GM12872 (cell line): ENCODE measurements at regions not wholly inside any gene's neighbourhood (a gene's known extent, or its start where the extent isn't known, plus 50 kb on each side); places are given as distances from the start of the nearest gene placed in this dataset.

Experiments used
- CTCF ChIP-seq: IDR thresholded peaks from 3 replicates; pipeline ENCODE4 v1.5.1; 2011; ENCODE audit warnings: low read depth, mild to moderate bottlenecking, low read length, moderate library complexity; ENCODE audit not compliant: insufficient read depth

GRCh38 chr5:18238321-18238720 is 604.1 kb downstream of the TAF11L14 start:
- no peak for TF ChIP-seq CTCF

GRCh38 chr5:18240971-18241370 is 606.7 kb downstream of the TAF11L14 start:
- no peak for TF ChIP-seq CTCF

DNA sequence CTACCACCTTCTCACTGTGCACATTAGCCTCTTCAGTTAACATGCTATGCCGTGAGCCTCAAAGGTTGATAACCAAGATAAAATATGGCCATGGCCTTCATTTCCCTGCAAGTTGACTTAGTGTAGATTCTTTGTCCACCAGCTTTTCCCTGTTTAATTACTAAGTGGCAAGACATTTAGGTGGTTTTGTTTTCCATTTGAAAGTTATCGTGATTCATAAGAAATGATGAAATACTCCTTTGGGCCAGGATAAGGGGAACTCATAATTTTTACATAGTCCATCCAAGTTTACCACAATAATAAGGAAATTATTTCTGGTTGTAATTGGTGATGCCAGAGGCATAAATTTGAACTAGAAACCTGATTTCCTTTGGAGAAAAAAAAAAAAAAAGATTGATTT is 609.6 kb downstream of the TAF11L14 start:
- TF ChIP-seq CTCF = no peak

DNA sequence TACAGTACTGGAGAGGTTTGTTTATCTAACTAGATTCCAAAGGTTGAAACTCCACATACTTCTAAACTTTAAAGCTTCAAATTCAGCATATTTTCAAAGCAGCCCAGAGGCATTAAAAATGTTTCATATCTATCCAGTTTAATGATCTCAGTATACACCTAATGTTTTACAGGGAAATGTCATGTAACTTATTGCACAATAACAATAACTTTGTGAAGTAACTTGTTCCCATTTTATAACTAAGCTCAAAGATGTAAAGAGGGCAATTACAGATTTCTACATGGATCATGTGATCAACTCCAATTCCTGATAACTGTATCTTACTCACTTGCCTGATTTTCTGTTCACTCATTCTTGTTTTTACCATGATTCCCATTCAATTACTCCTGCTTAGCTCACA is 610.0 kb downstream of the TAF11L14 start:
- no peak for TF ChIP-seq CTCF

DNA sequence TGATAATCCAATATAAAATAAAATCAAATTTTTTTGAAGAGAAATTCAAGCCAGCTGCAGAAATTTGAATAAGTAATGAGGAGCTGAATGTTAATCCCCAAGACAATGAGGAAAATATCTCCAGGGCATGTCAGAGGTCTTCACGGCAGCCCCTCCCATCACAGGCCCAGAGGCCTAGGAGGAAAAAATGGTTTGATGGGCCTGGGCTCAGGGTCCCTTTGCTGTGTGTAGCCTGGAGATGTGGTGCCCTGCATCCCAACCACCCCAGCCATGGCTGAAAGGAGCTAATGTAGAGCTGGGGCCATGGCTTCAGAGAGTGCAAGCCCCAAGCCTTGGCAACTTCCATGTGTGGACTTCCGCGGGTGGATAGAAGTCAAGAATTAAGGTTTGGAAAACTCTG is 618.3 kb downstream of the TAF11L14 start:
- TF ChIP-seq CTCF = no peak

GRCh38 chr5:18264126-18264882 is 630.0 kb downstream of the TAF11L14 start:
- TF ChIP-seq CTCF = no peak

DNA sequence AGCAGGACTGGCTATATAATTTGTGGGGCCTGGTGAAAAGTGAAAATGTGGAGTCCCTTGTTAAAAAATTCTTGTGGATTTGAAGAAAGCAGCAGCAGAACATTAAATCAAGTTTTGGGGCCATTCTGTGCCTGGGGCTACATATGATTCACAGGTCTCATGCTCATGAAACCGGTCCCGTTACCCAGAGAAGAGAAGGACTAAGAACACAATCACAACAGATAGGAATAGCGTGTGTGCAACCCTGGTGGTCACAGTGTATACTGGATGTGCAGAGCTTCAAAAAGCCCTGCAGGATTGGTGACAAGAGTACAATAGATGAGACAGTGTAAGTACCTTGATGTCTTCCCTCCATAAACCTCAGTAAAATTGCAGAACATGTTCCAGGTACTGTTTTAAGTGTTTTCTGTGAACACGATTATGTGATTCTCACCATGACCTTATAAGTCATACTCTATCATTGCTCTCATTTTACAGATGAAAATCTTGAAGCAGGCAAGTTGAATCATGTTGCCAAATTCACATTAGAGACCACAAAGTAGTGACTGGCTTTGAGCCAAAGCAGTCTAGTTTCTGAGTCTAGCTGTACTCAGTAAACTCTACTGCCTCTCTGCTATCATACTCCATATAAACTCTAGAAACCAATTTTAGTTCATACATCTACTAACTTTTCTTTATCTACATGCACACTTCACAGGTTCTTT is 636.5 kb downstream of the TAF11L14 start:
- TF ChIP-seq CTCF = no peak
